Activated CD4-positive, alpha-beta memory T cell treated with anti-CD3 and anti-CD28 coated beads, Interleukin-2, amount 10 ng/mL, durations not matched to agents 7 days and 5 days (primary cell): ENCODE measurements at regions not wholly inside any gene's neighbourhood (a gene's known extent, or its start where the extent isn't known, plus 50 kb on each side); places are given as distances from the start of the nearest gene placed in this dataset.

Experiments used
- CTCF ChIA-PET: fragments of 350-600 bp; sonication (Branson Sonifier 250); formaldehyde crosslinking; loops from one replicate; lab custom pipeline; 2021; ENCODE audit warnings: antibody characterized with exemption, inconsistent platforms; lab: Charles Lee
- POLR2A ChIA-PET: fragments of 350-600 bp; sonication (Branson Sonifier 250); formaldehyde crosslinking; loops from one replicate; lab custom pipeline; 2021; ENCODE audit warnings: antibody characterized with exemption; lab: Charles Lee
- DNase-seq: peaks from one replicate; pipeline ENCODE4 v3.0.0-alpha.2; 2020
- H3K27ac Mint-ChIP-seq: one replicate; pipeline ENCODE4 v1.8.0; 2021; ENCODE audit warnings: mild to moderate bottlenecking, mixed read lengths
- H3K27me3 Mint-ChIP-seq: one replicate; pipeline ENCODE4 v1.8.0; 2021; ENCODE audit warnings: mixed read lengths
- H3K36me3 Mint-ChIP-seq: one replicate; pipeline ENCODE4 v1.8.0; 2021; ENCODE audit warnings: low read depth, mixed read lengths
- H3K4me1 Mint-ChIP-seq: one replicate; pipeline ENCODE4 v1.8.0; 2021; ENCODE audit warnings: mixed read lengths
- H3K4me3 Mint-ChIP-seq: one replicate; pipeline ENCODE4 v1.8.0; 2021; ENCODE audit warnings: mild to moderate bottlenecking, mixed read lengths
- H3K9me3 Mint-ChIP-seq: one replicate; pipeline ENCODE4 v1.8.0; 2021; ENCODE audit warnings: mixed read lengths

- POLR2A ChIA-PET: no interaction called here
- CTCF ChIA-PET: no interaction called here
- Mint-ChIP-seq H3K27ac (no peak overlapping the region), H3K4me1 (no peaks in the 10 kb centered on the region), H3K27me3 (peaks cover 12% of the 10 kb centered on the region), H3K36me3 (no peaks in the 10 kb centered on the region), H3K9me3 (no peaks in the 10 kb centered on the region), H3K4me3 (no peak overlapping the region)
- no peak for DNase-seq
Observed at GRCh38 chr11:119907122-119907851, 178.3 kb upstream of the NECTIN1 start.

DNA sequence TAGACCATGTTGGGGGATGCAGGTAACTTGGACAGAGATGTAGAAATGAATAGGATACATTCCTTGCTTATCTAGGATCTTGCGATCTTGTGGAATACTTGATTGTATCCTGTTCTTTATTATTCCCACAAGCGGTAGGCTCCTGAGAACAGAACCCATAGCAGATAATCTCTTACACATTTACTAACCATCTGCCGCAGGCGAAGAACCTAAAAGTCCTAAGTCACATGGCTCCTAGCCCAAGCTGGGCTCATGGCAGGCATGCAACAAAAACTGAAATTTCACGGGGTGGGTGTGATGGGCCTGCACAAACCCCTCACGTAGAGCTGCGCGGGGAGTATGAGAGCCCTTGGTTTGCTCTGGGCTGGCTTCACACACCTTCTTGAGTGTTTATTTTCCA, 177.4 kb upstream of the NECTIN1 start:
- CTCF ChIA-PET: no interaction called here
- POLR2A ChIA-PET: no interaction called here
- Mint-ChIP-seq H3K9me3 (no peaks in the 10 kb centered on the region), H3K27ac (no peak overlapping the region), H3K4me3 (no peak overlapping the region), H3K36me3 (no peaks in the 10 kb centered on the region), H3K4me1 (no peaks in the 10 kb centered on the region), H3K27me3 (peaks cover 12% of the 10 kb centered on the region)
- DNase-seq: no peak

DNA sequence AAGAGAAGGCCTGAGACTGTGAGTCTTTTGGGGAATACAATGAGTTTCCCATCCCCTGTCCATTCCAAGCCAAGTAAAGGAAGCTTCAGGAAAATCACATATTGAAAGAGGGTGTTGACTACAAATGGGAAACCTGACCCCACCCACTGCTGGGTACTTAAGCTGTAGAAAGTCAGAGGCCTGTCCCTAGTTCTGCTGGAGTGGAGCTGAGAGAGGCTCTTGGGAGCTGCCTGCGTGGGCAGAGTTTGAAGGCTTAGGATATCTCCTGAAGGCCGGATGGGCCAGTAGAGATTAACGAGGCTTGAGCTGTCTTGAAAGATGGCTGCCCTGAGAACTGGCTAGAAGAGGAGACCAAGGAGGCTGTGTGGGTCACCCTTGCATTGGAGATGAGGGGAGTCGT, 176.2 kb upstream of the NECTIN1 start:
- ChIA-PET CTCF (no interaction called here), POLR2A (no interaction called here)
- Mint-ChIP-seq H3K9me3 (no peaks in the 10 kb centered on the region), H3K4me3 (no peak overlapping the region), H3K4me1 (no peaks in the 10 kb centered on the region), H3K27me3 (peaks cover 12% of the 10 kb centered on the region), H3K36me3 (no peaks in the 10 kb centered on the region), H3K27ac (no peak overlapping the region)
- no peak for DNase-seq

DNA sequence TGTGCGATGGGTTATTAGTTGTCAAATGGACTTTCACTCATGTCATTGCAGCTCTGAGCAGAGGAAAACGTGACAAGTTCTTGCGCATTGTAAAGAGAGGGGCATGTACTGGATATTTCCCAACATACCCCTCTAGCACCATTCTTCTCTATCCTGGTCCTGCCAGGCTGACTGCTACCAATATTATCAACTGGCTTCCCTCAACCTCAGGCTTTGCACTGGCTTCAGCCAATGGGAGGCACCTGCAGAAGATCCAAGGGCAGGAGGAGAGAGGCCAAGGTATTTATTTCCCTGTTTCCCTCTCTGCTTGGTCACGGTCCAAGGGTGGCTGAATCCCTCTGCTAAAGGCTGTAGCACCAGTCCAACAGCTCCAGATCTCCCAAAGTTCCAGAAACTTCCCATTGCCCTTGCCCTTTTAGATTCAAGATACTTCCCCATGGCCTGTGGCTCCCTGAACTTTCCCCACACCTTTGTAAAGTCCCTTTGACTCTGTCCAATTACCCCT, 175.6 kb upstream of the NECTIN1 start:
- POLR2A ChIA-PET: no interaction called here
- CTCF ChIA-PET: no interaction called here
- Mint-ChIP-seq H3K4me3 (no peak overlapping the region), H3K27ac (no peak overlapping the region), H3K27me3 (peaks cover 12% of the 10 kb centered on the region), H3K36me3 (no peaks in the 10 kb centered on the region), H3K4me1 (no peaks in the 10 kb centered on the region), H3K9me3 (no peaks in the 10 kb centered on the region)
- DNase-seq: no peak

- Mint-ChIP-seq H3K27ac (no peak overlapping the region), H3K36me3 (no peaks in the 10 kb centered on the region), H3K4me1 (no peaks in the 10 kb centered on the region), H3K9me3 (no peaks in the 10 kb centered on the region), H3K27me3 (peaks cover 12% of the 10 kb centered on the region), H3K4me3 (no peak overlapping the region)
- no peak for DNase-seq
- ChIA-PET CTCF (no interaction called here), POLR2A (no interaction called here)
Observed at GRCh38 chr11:119903821-119904220, 174.8 kb upstream of the NECTIN1 start.

DNA sequence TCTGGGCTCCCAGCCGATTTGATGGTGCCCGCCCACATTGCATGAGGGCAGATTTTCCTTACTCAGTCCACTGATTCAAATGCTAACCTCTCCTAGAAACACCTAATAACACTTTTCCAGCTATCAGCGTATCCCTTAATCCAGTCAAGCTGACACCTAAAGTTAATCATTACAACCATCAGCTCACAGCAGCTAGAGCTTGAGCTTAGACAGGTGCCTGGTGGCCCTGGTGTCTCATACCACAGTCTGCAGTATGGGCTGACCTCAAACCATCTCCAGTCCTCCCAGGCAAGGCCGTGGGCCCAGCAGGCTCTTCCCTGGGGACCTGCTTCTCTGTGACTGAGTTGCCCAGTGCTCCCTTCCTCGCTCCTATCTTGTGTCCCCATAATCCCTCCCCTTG, 174.4 kb upstream of the NECTIN1 start:
- Mint-ChIP-seq H3K4me3 (no peak overlapping the region), H3K27ac (no peak overlapping the region), H3K9me3 (no peaks in the 10 kb centered on the region), H3K27me3 (peaks cover 11% of the 10 kb centered on the region), H3K4me1 (no peaks in the 10 kb centered on the region), H3K36me3 (no peaks in the 10 kb centered on the region)
- ChIA-PET CTCF (no interaction called here), POLR2A (no interaction called here)
- DNase-seq: no peak

GRCh38 chr11:119902656-119903231, 173.7 kb upstream of the NECTIN1 start:
- ChIA-PET POLR2A (no interaction called here), CTCF (no interaction called here)
- H3K27ac Mint-ChIP-seq: no peak overlapping the region
- H3K36me3 Mint-ChIP-seq: no peaks in the 10 kb centered on the region
- no peaks in the 10 kb centered on the region for H3K4me1 Mint-ChIP-seq
- no peak for DNase-seq
- H3K4me3 Mint-ChIP-seq: no peak overlapping the region
- peaks cover 11% of the 10 kb centered on the region for H3K27me3 Mint-ChIP-seq
- H3K9me3 Mint-ChIP-seq: no peaks in the 10 kb centered on the region

- POLR2A ChIA-PET: no interaction called here
- Mint-ChIP-seq H3K27ac (no peak overlapping the region), H3K27me3 (peaks cover 13% of the 10 kb centered on the region), H3K4me3 (no peak overlapping the region), H3K4me1 (no peaks in the 10 kb centered on the region), H3K36me3 (no peaks in the 10 kb centered on the region), H3K9me3 (no peaks in the 10 kb centered on the region)
- CTCF ChIA-PET: no interaction called here
- no peak for DNase-seq
Observed at GRCh38 chr11:119901657-119902577, 172.9 kb upstream of the NECTIN1 start.

DNA sequence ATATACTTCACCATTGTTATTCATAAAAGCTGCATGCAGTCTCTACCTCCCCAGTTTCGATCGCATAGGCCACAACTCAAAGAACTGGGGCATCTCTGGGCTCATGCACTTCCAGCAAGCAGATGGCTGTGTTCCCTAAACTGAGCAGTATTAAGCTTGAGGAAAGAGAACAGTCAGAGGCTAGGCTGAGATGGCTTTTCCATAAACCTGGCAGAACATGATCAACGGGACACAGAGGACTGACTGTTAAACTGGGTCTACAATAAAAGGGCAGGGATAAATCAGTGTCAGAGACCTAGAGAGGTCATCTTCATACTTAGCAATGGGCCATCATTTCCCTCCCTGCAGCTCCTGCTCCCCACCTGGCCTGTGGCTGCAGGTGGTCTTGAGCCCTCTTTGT, 171.0 kb upstream of the NECTIN1 start:
- Mint-ChIP-seq H3K27me3 (peaks cover 7% of the 10 kb centered on the region), H3K27ac (no peak overlapping the region), H3K4me3 (no peak overlapping the region), H3K4me1 (no peaks in the 10 kb centered on the region), H3K36me3 (no peaks in the 10 kb centered on the region), H3K9me3 (no peaks in the 10 kb centered on the region)
- CTCF ChIA-PET: no interaction called here
- POLR2A ChIA-PET: no interaction called here
- DNase-seq: no peak

GRCh38 chr11:119897576-119897975, 168.6 kb upstream of the NECTIN1 start:
- CTCF ChIA-PET: no interaction called here
- peaks cover 7% of the 10 kb centered on the region for H3K27me3 Mint-ChIP-seq
- H3K4me1 Mint-ChIP-seq: no peaks in the 10 kb centered on the region
- H3K9me3 Mint-ChIP-seq: no peaks in the 10 kb centered on the region
- H3K27ac Mint-ChIP-seq: no peak overlapping the region
- DNase-seq: no peak
- H3K36me3 Mint-ChIP-seq: no peaks in the 10 kb centered on the region
- no peak overlapping the region for H3K4me3 Mint-ChIP-seq
- POLR2A ChIA-PET: no interaction called here

GRCh38 chr11:119897046-119897440, 168.0 kb upstream of the NECTIN1 start:
- peaks cover 7% of the 10 kb centered on the region for H3K27me3 Mint-ChIP-seq
- no peak overlapping the region for H3K27ac Mint-ChIP-seq

DNA sequence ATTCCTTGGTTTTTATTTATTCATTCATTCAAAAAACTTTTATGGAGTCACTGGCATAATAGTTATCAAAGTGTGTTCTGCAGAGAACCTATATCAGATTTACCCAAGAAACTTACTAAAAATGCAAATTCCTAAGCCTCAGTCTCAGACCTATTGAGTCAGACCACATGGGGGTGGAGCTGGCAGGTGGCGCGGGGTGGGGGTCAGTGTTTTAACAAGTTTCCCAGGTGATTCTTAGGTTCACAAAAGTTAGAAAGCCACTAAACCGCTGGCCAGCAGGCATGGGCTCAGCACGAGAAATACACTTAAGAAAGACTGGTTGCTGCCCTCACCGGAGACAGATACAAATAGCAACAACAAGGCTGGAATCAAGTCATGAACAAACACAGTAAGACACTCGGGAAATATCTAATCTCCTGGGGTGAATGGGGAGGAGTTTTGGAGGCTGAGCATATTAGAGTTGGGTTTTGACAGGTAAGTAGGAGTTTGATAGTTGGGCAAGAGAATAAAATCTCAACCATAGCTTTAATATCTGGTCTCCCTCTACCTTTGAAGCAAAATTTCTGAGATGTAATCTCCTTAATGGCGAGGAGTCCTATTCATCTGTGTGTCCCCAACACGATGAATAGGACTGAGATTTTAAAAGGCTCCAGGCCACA, 167.5 kb upstream of the NECTIN1 start:
- H3K9me3 Mint-ChIP-seq: no peaks in the 10 kb centered on the region
- POLR2A ChIA-PET: no interaction called here
- CTCF ChIA-PET: no interaction called here
- no peaks in the 10 kb centered on the region for H3K4me1 Mint-ChIP-seq
- no peaks in the 10 kb centered on the region for H3K36me3 Mint-ChIP-seq
- H3K27ac Mint-ChIP-seq: no peak overlapping the region
- H3K4me3 Mint-ChIP-seq: no peak overlapping the region
- H3K27me3 Mint-ChIP-seq: peaks cover 7% of the 10 kb centered on the region
- no peak for DNase-seq

More at GRCh38 chr11:119897046-119897440, 168.0 kb upstream of the NECTIN1 start:
- no peaks in the 10 kb centered on the region for H3K9me3 Mint-ChIP-seq
- POLR2A ChIA-PET: no interaction called here
- no peaks in the 10 kb centered on the region for H3K4me1 Mint-ChIP-seq
- no peak overlapping the region for H3K4me3 Mint-ChIP-seq
- no peaks in the 10 kb centered on the region for H3K36me3 Mint-ChIP-seq
- CTCF ChIA-PET: no interaction called here
- DNase-seq: no peak

GRCh38 chr11:119895981-119896380, 167.0 kb upstream of the NECTIN1 start:
- ChIA-PET POLR2A (no interaction called here), CTCF (no interaction called here)
- Mint-ChIP-seq H3K9me3 (no peaks in the 10 kb centered on the region), H3K27me3 (peaks cover 7% of the 10 kb centered on the region), H3K4me3 (no peak overlapping the region), H3K4me1 (no peaks in the 10 kb centered on the region), H3K36me3 (no peaks in the 10 kb centered on the region), H3K27ac (no peak overlapping the region)
- DNase-seq: no peak
